GM12874 (cell line): ENCODE measurements at regions not wholly inside any gene's neighbourhood (a gene's known extent, or its start where the extent isn't known, plus 50 kb on each side); places are given as distances from the start of the nearest gene placed in this dataset.

Experiments used
- CTCF ChIP-seq: IDR thresholded peaks from 2 replicates; pipeline ENCODE4 v1.5.1; 2011; ENCODE audit warnings: low read depth, mild to moderate bottlenecking, control low read depth, low read length, moderate library complexity; ENCODE audit not compliant: insufficient read depth

GRCh38 chr14:43692706-43693105, 814.4 kb downstream of the FSCB start:
- no peak for TF ChIP-seq CTCF

GRCh38 chr14:43687921-43688320, 819.2 kb downstream of the FSCB start:
- no peak for TF ChIP-seq CTCF

GRCh38 chr14:43677581-43677980, 829.5 kb downstream of the FSCB start:
- no peak for TF ChIP-seq CTCF

- TF ChIP-seq CTCF = no peak
These were observed 832.8 kb downstream of the FSCB start for GRCh38 chr14:43674273-43674672.

GRCh38 chr14:43671716-43672485, 835.2 kb downstream of the FSCB start:
- no peak for TF ChIP-seq CTCF

- no peak for TF ChIP-seq CTCF
These were observed 837.7 kb downstream of the FSCB start for GRCh38 chr14:43669355-43669754.

- no peak for TF ChIP-seq CTCF
These were observed 841.4 kb downstream of the FSCB start for GRCh38 chr14:43665570-43666267.
